ENCODE measurements at regions not wholly inside any gene's neighbourhood (a gene's known extent, or its start where the extent isn't known, plus 50 kb on each side); places are given as distances from the start of the nearest gene placed in this dataset.

- TF ChIP-seq ZNF462 (CRISPR knock-in tag; IDR thresholded peaks at IDR 0.05) (no peak), ZNF331 (CRISPR knock-in tag; IDR thresholded peaks at IDR 0.05; ENCODE audit: low read depth) (no peak), ETS1 (IDR thresholded peaks at IDR 0.05) (no peak), STAT1 (IDR thresholded peaks at IDR 0.05; ENCODE audit: unreplicated experiment) (no peak)
Measured at GRCh38 chr6:166245148-166245547, 63.0 kb downstream of the PRR18 start (continued).

- no peak overlapping the region for H3K4me3 Mint-ChIP-seq
- TF ChIP-seq CTCF (conservative IDR thresholded peaks at IDR 0.05; ENCODE audit: low read depth in 2 of 2) (no peak), ZNF114 (CRISPR knock-in tag; IDR thresholded peaks at IDR 0.05) (no peak), JUNB (IDR thresholded peaks at IDR 0.05; ENCODE audit: unreplicated experiment) (no peak), CREB1 (CRISPR knock-in tag; IDR thresholded peaks at IDR 0.05; ENCODE audit: low read depth) (no peak), REST (IDR thresholded peaks at IDR 0.05; ENCODE audit: unreplicated experiment) (no peak), EZH2 (IDR thresholded peaks at IDR 0.05; ENCODE audit: low read depth, unreplicated experiment) (no peak), ETS1 (IDR thresholded peaks at IDR 0.05) (no peak), ZNF331 (CRISPR knock-in tag; IDR thresholded peaks at IDR 0.05; ENCODE audit: low read depth) (no peak)
Measured at GRCh38 chr6:166244353-166245045, 63.7 kb downstream of the PRR18 start.

More at GRCh38 chr6:166244353-166245045, 63.7 kb downstream of the PRR18 start:
- Histone ChIP-seq H3K9me2 (ENCODE audit: insufficient read depth) (no peaks in the 10 kb centered on the region), H3K36me3 (ENCODE audit: insufficient read depth) (no peaks in the 10 kb centered on the region), H3K4me3 (no peak overlapping the region), H3K4me1 (ENCODE audit: insufficient read depth) (no peaks in the 10 kb centered on the region; the same call in 1 of the 2 replicates), H3K27me3 (ENCODE audit: insufficient read depth) (no peaks in the 10 kb centered on the region), H3K4me2 (no peak overlapping the region), H3K27ac (ENCODE audit: low read depth) (no peak overlapping the region), H3F3A (replicated peaks; ENCODE audit: low read depth) (0 out of 2 replicates have a peak, but pooled peaks cover 4% of the 10 kb centered on the region), H4K20me1 (replicated peaks; ENCODE audit: insufficient read depth) (no peaks in the 10 kb centered on the region), H2AFZ (no peak overlapping the region), H3K79me2 (replicated peaks; ENCODE audit: insufficient read depth) (no peaks in the 10 kb centered on the region)
- no peaks in the 10 kb centered on the region for H3K9me3 Mint-ChIP-seq
- DNase-seq (ENCODE audit: low spot score) (no peak), ATAC-seq (peak; percentile 24; the same call in 2 of the 3 replicates)
- H3K36me3 Mint-ChIP-seq (ENCODE audit: low read depth): no peaks in the 10 kb centered on the region
- peaks cover 12% of the 10 kb centered on the region for H3K4me1 Mint-ChIP-seq
- no peak overlapping the region for H3K27ac Mint-ChIP-seq
- peaks cover 5% of the 10 kb centered on the region for H3K27me3 Mint-ChIP-seq (ENCODE audit: insufficient read depth, low read depth, poor library complexity)

Data from GM23338 (cell line).